Activated CD4-positive, CD25-positive, alpha-beta regulatory T cell treated with anti-CD3 and anti-CD28 coated beads, Interleukin-2, amount 50 U/mL, for 24 hours (primary cell): ENCODE measurements at regions not wholly inside any gene's neighbourhood (a gene's known extent, or its start where the extent isn't known, plus 50 kb on each side); places are given as distances from the start of the nearest gene placed in this dataset.

Experiments used
- ATAC-seq, 2 donors: fragments of 150-1000 bp; cut with Tn5 transposase; one replicate each; pipeline ENCODE4 v1.10.0; 2021; ENCODE audit warnings: mild to moderate bottlenecking in 1 of 2, moderate library complexity in 1 of 2

- ATAC-seq, result no peak
Observed at GRCh38 chr6:14964556-14965270, 281.2 kb upstream of the JARID2 start.

DNA sequence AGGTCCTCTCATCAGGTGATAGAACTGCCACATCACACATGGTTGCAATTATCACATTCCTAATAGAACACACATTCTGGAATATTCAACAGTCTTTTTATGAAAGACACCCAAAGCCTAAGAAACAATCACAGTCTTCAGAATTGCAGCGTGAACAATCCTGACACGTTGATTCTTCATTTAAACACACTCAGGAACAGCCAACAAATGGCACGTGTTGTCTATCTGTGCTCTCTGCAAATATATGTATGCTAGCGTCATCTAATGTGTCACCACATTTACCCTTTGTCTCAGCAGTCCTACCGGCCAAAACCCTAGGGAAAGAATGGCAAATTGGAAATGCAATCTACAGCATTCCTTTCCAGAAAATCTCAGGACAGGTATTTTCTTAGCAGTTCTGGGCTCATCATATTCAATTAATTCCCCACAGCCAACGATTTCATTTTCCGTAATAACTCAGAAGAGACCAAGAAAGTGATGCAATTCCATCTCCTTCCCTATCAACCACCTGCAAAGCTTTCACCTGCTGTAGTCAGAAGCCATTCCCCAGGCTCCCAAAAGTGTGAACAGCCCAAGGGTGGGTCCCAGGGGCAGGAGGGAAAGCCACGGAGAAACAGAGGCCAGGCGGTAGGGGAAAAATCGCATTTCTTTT, 280.3 kb upstream of the JARID2 start:
- ATAC-seq, result no peak

DNA sequence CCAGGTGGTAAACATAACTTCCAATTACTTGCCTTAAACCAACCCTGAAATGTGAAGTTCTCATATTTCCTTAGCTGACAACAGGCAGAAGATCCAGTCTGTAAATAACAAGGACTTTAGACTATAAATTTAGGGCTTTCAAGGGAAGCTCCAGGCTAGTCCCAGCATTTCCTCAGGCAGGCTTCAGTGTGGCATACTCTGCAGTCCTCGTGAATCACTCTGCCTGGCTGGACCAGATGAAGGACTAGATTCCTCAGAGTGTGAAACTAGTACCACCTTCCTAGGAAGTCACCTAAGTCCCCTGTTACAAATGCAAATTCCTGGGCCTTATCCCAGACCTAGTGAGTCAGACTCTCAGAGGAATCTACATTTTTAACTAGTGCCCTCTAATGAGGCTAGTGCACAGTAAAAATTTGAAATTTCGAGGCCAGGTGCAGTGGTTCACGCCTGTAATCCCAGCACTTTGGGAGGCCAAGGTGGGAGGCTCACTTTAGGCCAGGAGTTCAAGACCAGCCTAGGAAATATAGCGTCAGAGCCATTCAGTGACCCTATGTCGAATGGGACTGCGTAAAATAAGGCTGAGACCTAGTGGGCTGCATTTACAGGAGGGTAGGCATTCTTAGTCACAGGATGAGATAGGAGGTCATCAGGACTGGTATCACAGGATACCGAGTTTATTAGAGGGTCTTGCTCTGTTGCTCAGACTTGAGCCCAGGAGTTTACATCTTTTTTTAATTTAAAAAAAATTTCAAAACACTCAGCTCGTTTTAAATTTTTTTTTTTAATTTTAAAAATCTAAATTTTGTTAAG, 279.6 kb upstream of the JARID2 start:
- no peak for ATAC-seq

DNA sequence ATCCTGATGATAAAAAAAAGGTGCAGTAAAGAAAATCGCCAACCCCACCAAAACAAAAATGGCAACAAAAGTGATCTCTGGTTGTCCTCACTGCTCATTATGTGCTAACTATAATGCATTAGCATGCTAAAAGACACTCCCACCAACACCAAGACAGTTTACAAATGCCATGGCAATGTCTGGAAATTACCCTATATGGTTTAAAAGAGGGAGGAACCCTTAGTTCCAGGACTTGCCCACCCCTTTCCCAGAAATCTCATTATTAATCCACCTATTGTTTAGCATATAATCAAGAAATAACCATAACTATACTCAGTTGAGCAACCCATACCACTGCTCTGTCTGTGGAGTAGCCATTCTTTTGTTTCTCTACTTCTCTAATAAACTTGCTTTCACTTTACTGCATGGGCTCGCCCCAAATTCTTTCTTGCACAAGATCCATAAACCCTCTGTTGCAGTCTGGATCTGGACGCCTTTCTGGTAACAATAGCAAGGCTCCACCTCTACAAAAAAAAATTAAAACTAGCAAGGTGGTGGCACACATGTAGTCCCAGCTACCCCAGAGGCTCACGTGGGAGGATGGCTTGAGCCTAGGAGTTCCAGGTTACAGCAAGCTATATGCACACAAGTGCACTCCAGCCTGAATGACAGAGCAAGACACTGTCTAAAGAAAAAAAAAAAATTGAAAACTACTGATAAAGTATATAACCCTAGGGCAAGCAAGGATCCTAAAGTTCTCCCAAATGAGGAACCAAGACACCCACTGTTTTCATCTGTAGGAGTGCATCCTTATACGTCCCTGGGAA, 278.8 kb upstream of the JARID2 start:
- no peak for ATAC-seq

- no peak for ATAC-seq
Observed at GRCh38 chr6:14968056-14968637, 277.7 kb upstream of the JARID2 start.

DNA sequence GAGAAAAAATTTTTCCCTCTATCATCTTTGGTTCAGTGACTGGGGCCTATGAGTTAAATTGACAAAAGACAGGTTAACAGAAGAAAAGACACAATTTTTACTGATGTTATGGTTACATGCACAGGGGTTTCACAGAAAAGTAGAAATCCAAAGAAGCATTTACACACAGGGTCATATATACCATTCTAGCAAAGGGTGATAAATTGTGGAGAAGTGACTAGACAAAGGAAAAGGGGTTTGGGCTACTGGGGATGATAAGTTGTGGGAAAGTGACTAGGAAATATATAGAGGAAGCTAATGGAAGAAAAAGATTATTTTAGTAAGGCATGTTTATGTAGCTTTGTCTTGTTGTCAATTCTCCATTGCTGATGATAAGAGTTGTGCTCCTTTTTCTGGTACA, 276.7 kb upstream of the JARID2 start:
- no peak for ATAC-seq

GRCh38 chr6:14972379-14973067, 273.3 kb upstream of the JARID2 start:
- no peak for ATAC-seq

- no peak for ATAC-seq
Observed at GRCh38 chr6:14974372-14974771, 271.5 kb upstream of the JARID2 start.

- no peak for ATAC-seq
Observed at GRCh38 chr6:14974792-14975470, 270.9 kb upstream of the JARID2 start.

GRCh38 chr6:14975471-14975817, 270.4 kb upstream of the JARID2 start:
- no peak for ATAC-seq

DNA sequence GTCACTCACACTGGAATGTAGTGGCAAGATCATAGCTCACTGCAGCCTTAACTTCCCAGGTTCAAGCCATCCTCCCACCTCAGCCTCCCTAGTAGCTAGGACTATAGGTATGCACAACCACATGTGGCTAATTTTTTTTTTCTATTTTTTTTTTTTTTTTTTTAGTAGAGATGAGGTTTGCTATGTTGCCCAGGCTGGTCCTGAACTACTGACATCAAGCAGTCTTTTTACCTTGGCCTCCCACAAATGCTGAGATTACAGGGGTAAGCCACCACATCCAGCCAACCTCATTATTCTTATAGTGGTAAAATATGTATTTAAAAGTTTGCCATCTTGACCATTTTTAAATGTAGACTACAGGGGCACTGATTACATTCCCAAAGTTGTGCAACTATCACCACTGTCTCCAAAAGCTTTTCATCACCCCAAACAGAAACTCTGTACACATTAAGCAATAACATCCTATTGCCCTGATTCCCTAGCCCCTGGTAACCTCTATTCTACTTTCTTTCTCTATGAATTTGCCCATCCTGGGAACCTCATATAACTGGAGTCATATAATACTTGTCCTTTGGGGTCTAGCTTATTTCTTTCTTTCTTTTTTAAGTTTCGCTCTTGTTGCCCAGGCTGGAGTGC, 268.0 kb upstream of the JARID2 start:
- no peak for ATAC-seq

DNA sequence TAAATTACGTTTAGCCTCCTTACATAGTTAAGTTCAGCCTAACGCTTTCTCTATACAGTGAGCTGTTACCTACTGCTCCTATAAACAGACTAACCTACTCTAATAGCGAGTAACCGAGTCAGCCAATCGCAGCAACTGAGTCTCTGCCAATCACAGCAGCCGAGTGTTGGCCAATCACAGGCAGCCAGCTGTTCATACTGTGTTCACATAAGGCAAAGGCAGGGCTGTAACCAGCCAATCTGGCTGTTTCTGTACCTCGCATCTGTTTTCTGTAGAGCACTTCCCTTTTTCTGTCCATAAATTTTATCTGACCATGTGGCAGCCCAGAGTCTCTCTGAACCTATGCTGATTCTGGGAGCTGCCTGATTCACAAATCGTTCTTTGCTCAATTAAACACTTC, 263.9 kb upstream of the JARID2 start:
- ATAC-seq, result no peak

- no peak for ATAC-seq
Observed at GRCh38 chr6:14983599-14984518, 262.0 kb upstream of the JARID2 start.

GRCh38 chr6:14984519-14984853, 261.4 kb upstream of the JARID2 start:
- ATAC-seq, result no peak

GRCh38 chr6:14985366-14985765, 260.5 kb upstream of the JARID2 start:
- ATAC-seq, result no peak

DNA sequence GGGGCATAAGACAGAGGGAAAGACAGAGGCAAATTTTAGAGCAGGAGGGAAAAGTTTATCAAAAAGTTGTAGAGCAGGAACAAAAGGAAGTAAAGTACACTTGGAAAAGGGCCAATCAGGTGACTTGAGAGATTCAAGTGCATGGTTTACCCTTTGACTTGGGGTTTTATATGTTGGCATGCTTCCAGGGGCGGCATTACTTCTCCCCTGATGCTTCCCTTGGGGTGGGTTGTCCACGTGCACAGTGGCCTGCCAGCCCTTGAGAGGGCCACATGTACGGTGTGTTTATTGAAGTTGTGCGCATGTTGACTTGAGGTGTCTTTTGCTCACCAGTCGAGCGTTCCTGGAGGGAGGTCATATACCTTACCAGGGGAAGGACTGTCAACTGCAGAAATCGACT, 259.5 kb upstream of the JARID2 start:
- no peak for ATAC-seq

DNA sequence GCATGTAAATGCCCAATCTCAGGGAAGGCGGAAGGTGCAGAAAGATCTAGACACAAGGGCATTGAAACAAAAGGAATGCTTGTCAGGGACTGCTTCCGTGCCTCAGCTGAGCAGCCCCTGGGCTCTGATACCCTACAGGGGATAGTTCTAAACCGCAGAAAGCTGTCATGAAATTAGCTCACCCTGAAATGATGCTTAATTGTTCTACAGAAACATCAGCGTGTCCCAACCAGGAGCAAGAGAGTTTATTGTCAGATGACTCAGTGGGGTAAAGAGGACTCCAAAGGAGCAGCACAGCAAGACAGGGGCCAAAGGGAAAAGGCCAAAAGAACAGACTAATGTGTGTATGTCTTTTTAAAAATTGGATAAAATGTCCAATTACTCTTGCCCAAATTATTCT, 258.4 kb upstream of the JARID2 start:
- no peak for ATAC-seq

GRCh38 chr6:14992382-14992781, 253.5 kb upstream of the JARID2 start:
- ATAC-seq, result no peak

GRCh38 chr6:14995208-14995607, 250.7 kb upstream of the JARID2 start:
- ATAC-seq, result no peak
